K562 (cell line): ENCODE measurements at regions not wholly inside any gene's neighbourhood (a gene's known extent, or its start where the extent isn't known, plus 50 kb on each side); places are given as distances from the start of the nearest gene placed in this dataset.

Experiments used
- ATAC-seq: fragments of 200-7000 bp; cut with Tn5 transposase; 3 replicates; pipeline ENCODE4 v1.9.1; 2020; ENCODE audit warnings: moderate library complexity
- BruUV-seq: library from RNA; stranded (reverse); fragments of 400-500 nt; replicated peaks from 2 replicates; lab custom pipeline; 2021; lab: Mats Ljungman, UMichigan
- CTCF ChIA-PET: fragments of 300-600 bp; formaldehyde crosslinking; extraction: SDS; loops from one replicate; lab custom pipeline; 2021; ENCODE audit warnings: low intra/inter-chr PET ratio; lab: Yijun Ruan, JAX
- POLR2A ChIA-PET: fragments of 300-600, 350-650 bp; sonication (Branson Sonifier 250); formaldehyde crosslinking; extraction: SDS; loops from one replicate; lab custom pipeline; 2021; ENCODE audit warnings: antibody characterized with exemption, inconsistent platforms; lab: Yijun Ruan, JAX
- DNase-seq, 4 experiments: peaks; one replicate each; pipeline versions ENCODE4 v3.0.0 to v3.0.0-alpha.2; 2011 to 2018; ENCODE audit warnings: low spot score in 3 of 4, mixed read lengths in 3 of 4; ENCODE audit errors: extremely low read depth in 1 of 4
- FAIRE-seq: peaks from 2 replicates; lab custom pipeline; 2011; peaks lifted over from hg19 to GRCh38; lab: Jason Lieb, UNC
- H2AFZ ChIP-seq: 2 replicates; pipeline ENCODE4 v1.6.0; 2011; ENCODE audit warnings: low read depth, low read length, control low read depth, inconsistent platforms
- H3K27ac ChIP-seq: fragments of 200-600 bp; 3 replicates; pipeline ENCODE4 v1.8.0; 2011; ENCODE audit warnings: low read depth, mild to moderate bottlenecking, control low read depth, inconsistent platforms, low read length, moderate library complexity, mixed read lengths; ENCODE audit errors: extremely low read depth
- H3K27me3 ChIP-seq, 2 experiments: fragments of 300-600 bp in 1 of 2; 2 replicates in 1 of 2; 3 replicates in 1 of 2; pipeline versions ENCODE4 v1.6.0 to v1.8.0; 2011; ENCODE audit warnings: inconsistent platforms in 2 of 2, low read length in 2 of 2, mild to moderate bottlenecking in 1 of 2, mixed read lengths in 1 of 2, moderate library complexity in 1 of 2; ENCODE audit not compliant: control insufficient read depth in 2 of 2, insufficient read depth in 2 of 2
- H3K36me3 ChIP-seq: fragments of 300-600 bp; 3 replicates; pipeline ENCODE4 v1.8.0; 2011; ENCODE audit warnings: mild to moderate bottlenecking, low read length, inconsistent platforms; ENCODE audit not compliant: control insufficient read depth, insufficient read depth
- H3K4me1 ChIP-seq, 2 experiments: fragments of 200-600 bp in 1 of 2; replicated peaks in 1 of 2; 2 replicates in 1 of 2; 3 replicates in 1 of 2; pipeline versions ENCODE4 v1.5.1 to v1.8.0; 2011; ENCODE audit warnings: inconsistent platforms in 2 of 2, low read length in 2 of 2, mild to moderate bottlenecking in 1 of 2, mixed read lengths in 1 of 2, moderate library complexity in 1 of 2; ENCODE audit not compliant: control insufficient read depth in 2 of 2, insufficient read depth in 2 of 2
- H3K4me2 ChIP-seq: 2 replicates; pipeline ENCODE4 v1.6.1; 2011; ENCODE audit warnings: low read length, control low read depth, inconsistent platforms, mixed read lengths; ENCODE audit not compliant: insufficient read depth
- H3K4me3 ChIP-seq: fragments of 200-600 bp; sonication (generic), shearing (Covaris generic); 2 replicates; pipeline ENCODE4 v1.5.1; 2016; ENCODE audit warnings: control low read depth, inconsistent platforms
- H3K79me2 ChIP-seq: fragments of 200-600 bp; 3 replicates; pipeline ENCODE4 v1.8.0; 2011; ENCODE audit warnings: low read length, inconsistent platforms; ENCODE audit not compliant: control insufficient read depth, insufficient read depth
- H3K9ac ChIP-seq, 2 experiments: 2 replicates each; pipeline versions ENCODE4 v1.6.0 to v1.6.1; 2011; ENCODE audit warnings: low read depth in 2 of 2, low read length in 2 of 2, control low read depth in 1 of 2, inconsistent platforms in 1 of 2, mild to moderate bottlenecking in 1 of 2, mixed read lengths in 1 of 2; ENCODE audit not compliant: insufficient read depth in 1 of 2
- H3K9me1 ChIP-seq: one replicate; pipeline ENCODE4 v1.6.0; 2011; ENCODE audit warnings: inconsistent platforms, mild to moderate bottlenecking, low read length, moderate library complexity; ENCODE audit not compliant: control insufficient read depth, insufficient read depth
- H3K9me3 ChIP-seq: replicated peaks from 2 replicates; pipeline ENCODE4 v1.5.1; 2011; ENCODE audit warnings: low read depth, low read length, inconsistent platforms; ENCODE audit not compliant: control insufficient read depth, insufficient read depth
- H4K20me1 ChIP-seq: replicated peaks from 2 replicates; pipeline ENCODE4 v1.6.1; 2011; ENCODE audit warnings: low read length, inconsistent platforms, mixed read lengths; ENCODE audit not compliant: control insufficient read depth, insufficient read depth
- ARID4B ChIP-seq: sonication (generic); formaldehyde crosslinking; IDR thresholded peaks from 2 replicates; pipeline ENCODE4 v1.8.0; 2022; ENCODE audit warnings: mild to moderate bottlenecking, missing genetic modification reagents
- KAT7 ChIP-seq: sonication (generic); formaldehyde crosslinking; IDR thresholded peaks from 2 replicates; pipeline ENCODE4 v1.8.0; 2022; ENCODE audit warnings: missing genetic modification reagents, mild to moderate bottlenecking, borderline replicate concordance
- ZBTB12 ChIP-seq: fragments of 250-450 bp; sonication (Bioruptor Pico); IDR thresholded peaks from 2 replicates; pipeline ENCODE4 v1.4.0; 2020
- WGBS: fragments of 100-300 bp; shearing (Covaris generic); methylation state at CpG from one replicate; pipeline ENCODE4 v1.1.6; 2016; ENCODE audit warnings: low coverage, mixed read lengths; ENCODE audit not compliant: insufficient coverage; ENCODE audit errors: missing lambda C conversion rate; 5-methylcytosine and 5-hydroxymethylcytosine counted together
- in situ Hi-C: fragments of 300-500 bp; cut with MboI; formaldehyde crosslinking; loops from 4 replicates; pipeline ENCODE4 v1.15.0; 2018; ENCODE audit warnings: inconsistent platforms, mixed read lengths
- intact Hi-C: fragments of 100-400 bp; cut with micrococcal nuclease; formaldehyde crosslinking; loops from 2 replicates; pipeline ENCODE4 v1.14.2; 2022

- Histone ChIP-seq H3K9me3 (no peaks in the 10 kb centered on the region), H3K9me1 (no peaks in the 10 kb centered on the region), H3K27me3 (no peaks in the 10 kb centered on the region), H3K36me3 (no peaks in the 10 kb centered on the region), H3K4me2 (no peak overlapping the region), H3K4me1 (peaks cover 0 to 4% of the 10 kb centered on the region in 2 experiments; a peak in 1 of 5 replicates), H3K79me2 (no peaks in the 10 kb centered on the region), H2AFZ (no peak overlapping the region), H3K9ac (no peak overlapping the region), H3K4me3 (no peak overlapping the region), H4K20me1 (no peaks in the 10 kb centered on the region), H3K27ac (no peak overlapping the region)
- FAIRE-seq = no peak
- ChIA-PET POLR2A (no interaction called here), CTCF (no interaction called here)
- in situ Hi-C loops = no loop called here
- intact Hi-C loops = no loop called here
- BruUV-seq = no TSS peak
- TF ChIP-seq ZBTB12 (CRISPR knock-in tag) (no peak), KAT7 (CRISPR knock-in tag) (no peak), ARID4B (CRISPR knock-in tag) (no peak)
- WGBS = 18% methylated on average over 3 of the region's 3 CpGs
- no peak for ATAC-seq
- DNase-seq = no peak
Measured at GRCh38 chr12:89877671-89878070, 169.0 kb upstream of the ATP2B1 start.
